ENCODE measurements at regions not wholly inside any gene's neighbourhood (a gene's known extent, or its start where the extent isn't known, plus 50 kb on each side); places are given as distances from the start of the nearest gene placed in this dataset.

DNA sequence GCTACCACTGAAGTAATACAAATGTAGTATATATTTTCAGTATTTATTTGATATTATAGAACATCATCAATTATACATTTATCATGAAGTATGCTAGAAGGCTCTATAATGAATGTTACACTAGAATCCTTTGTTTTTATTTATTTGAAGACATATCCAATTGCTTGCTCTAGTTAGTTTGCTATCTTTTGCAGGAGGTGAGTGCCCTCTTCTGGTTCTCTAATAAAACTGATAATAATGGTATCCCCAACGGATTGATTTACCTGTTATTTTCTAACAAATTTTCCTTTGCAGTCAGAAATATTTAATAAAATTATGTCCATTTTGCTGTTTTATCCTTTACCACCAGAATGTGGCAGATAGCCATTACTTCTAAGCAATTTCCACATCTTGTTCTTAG, 274.3 kb upstream of the TACR3 start:
- TF ChIP-seq, protein P1, sequence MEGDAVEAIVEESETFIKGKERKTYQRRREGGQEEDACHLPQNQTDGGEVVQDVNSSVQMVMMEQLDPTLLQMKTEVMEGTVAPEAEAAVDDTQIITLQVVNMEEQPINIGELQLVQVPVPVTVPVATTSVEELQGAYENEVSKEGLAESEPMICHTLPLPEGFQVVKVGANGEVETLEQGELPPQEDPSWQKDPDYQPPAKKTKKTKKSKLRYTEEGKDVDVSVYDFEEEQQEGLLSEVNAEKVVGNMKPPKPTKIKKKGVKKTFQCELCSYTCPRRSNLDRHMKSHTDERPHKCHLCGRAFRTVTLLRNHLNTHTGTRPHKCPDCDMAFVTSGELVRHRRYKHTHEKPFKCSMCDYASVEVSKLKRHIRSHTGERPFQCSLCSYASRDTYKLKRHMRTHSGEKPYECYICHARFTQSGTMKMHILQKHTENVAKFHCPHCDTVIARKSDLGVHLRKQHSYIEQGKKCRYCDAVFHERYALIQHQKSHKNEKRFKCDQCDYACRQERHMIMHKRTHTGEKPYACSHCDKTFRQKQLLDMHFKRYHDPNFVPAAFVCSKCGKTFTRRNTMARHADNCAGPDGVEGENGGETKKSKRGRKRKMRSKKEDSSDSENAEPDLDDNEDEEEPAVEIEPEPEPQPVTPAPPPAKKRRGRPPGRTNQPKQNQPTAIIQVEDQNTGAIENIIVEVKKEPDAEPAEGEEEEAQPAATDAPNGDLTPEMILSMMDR (IDR thresholded peaks at IDR 0.05): no peak
- TF ChIP-seq POLR2AphosphoS5 (IDR thresholded peaks at IDR 0.05; ENCODE audit: insufficient read depth in 1 of 2, low read depth in 1 of 2): no peak
